Smooth muscle cell (in vitro differentiated cells): ENCODE measurements at regions not wholly inside any gene's neighbourhood (a gene's known extent, or its start where the extent isn't known, plus 50 kb on each side); places are given as distances from the start of the nearest gene placed in this dataset.
"Not testable (repeated sequence)": the region's sequence is repeated elsewhere in the genome, so short reads cannot be mapped to it uniquely, and the experiment has no call there.

Source experiments
- DNase-seq: peaks from one replicate; lab custom pipeline; 2025; ENCODE audit not compliant: unreplicated experiment; lab: John Stamatoyannopoulos, UW
- H2AFZ ChIP-seq: fragments of 200-600 bp; sonication (generic); 2 replicates; pipeline ENCODE4 v1.6.0; 2016; ENCODE audit warnings: antibody characterized with exemption, low read depth, mild to moderate bottlenecking
- H3F3A ChIP-seq: fragments of 200-600 bp; sonication (generic); 2 replicates; pipeline ENCODE4 v1.6.0; 2017; ENCODE audit warnings: antibody characterized with exemption, low read depth
- H3K27ac ChIP-seq: fragments of 200-600 bp; sonication (generic); 2 replicates; pipeline ENCODE4 v1.5.1; 2016; ENCODE audit warnings: low read depth, mild to moderate bottlenecking
- H3K27me3 ChIP-seq: fragments of 200-600 bp; sonication (generic); 2 replicates; pipeline ENCODE4 v1.6.1; 2016; ENCODE audit warnings: low read depth, mild to moderate bottlenecking
- H3K36me3 ChIP-seq: fragments of 200-600 bp; sonication (generic); 2 replicates; pipeline ENCODE4 v1.5.1; 2016; ENCODE audit warnings: low read depth
- H3K4me1 ChIP-seq: fragments of 200-600 bp; sonication (generic); 2 replicates; pipeline ENCODE4 v1.5.1; 2016; ENCODE audit warnings: low read depth
- H3K4me2 ChIP-seq: fragments of 200-600 bp; sonication (generic); 2 replicates; pipeline ENCODE4 v1.6.0; 2016; ENCODE audit warnings: mild to moderate bottlenecking
- H3K4me3 ChIP-seq: fragments of 200-600 bp; sonication (generic); 2 replicates; pipeline ENCODE4 v1.5.1; 2016; ENCODE audit warnings: mild to moderate bottlenecking
- H3K79me2 ChIP-seq: fragments of 200-600 bp; sonication (generic); 2 replicates; pipeline ENCODE4 v1.6.0; 2016; ENCODE audit warnings: low read depth, mild to moderate bottlenecking
- H3K9ac ChIP-seq: fragments of 200-600 bp; sonication (generic); 2 replicates; pipeline ENCODE4 v1.6.0; 2016; ENCODE audit warnings: low read depth
- H3K9me3 ChIP-seq: fragments of 200-600 bp; sonication (generic); replicated peaks from 2 replicates; pipeline ENCODE4 v1.5.1; 2016; ENCODE audit warnings: low read depth
- H4K20me1 ChIP-seq: fragments of 200-600 bp; sonication (generic); 2 replicates; pipeline ENCODE4 v1.6.0; 2016; ENCODE audit warnings: low read depth
- CTCF ChIP-seq: fragments of 200-600 bp; sonication (generic); IDR thresholded peaks from 2 replicates; pipeline ENCODE4 v1.5.1; 2017; ENCODE audit warnings: borderline replicate concordance, mild to moderate bottlenecking, antibody characterized with exemption; ENCODE audit not compliant: insufficient read depth, poor library complexity, severe bottlenecking
- WGBS: methylation state at CpG from one replicate; pipeline ENCODE4 v1.1.7; 2016; ENCODE audit warnings: low lambda C conversion rate; 5-methylcytosine and 5-hydroxymethylcytosine counted together

GRCh38 chr5:161002571-161003074, 150.6 kb upstream of the ATP10B start:
- Histone ChIP-seq H3K9ac (no peak overlapping the region), H2AFZ (no peak overlapping the region), H4K20me1 (no peaks in the 10 kb centered on the region), H3K27ac (no peak overlapping the region), H3K4me1 (no peaks in the 10 kb centered on the region), H3K4me3 (no peak overlapping the region), H3F3A (no peaks in the 10 kb centered on the region), H3K9me3 (no peaks in the 10 kb centered on the region), H3K36me3 (peaks cover 5% of the 10 kb centered on the region), H3K27me3 (no peaks in the 10 kb centered on the region), H3K79me2 (no peaks in the 10 kb centered on the region), H3K4me2 (no peak overlapping the region)
- WGBS = 87% methylated on average over 1 of the region's 1 CpG
- TF ChIP-seq CTCF = no peak
- DNase-seq = no peak

DNA sequence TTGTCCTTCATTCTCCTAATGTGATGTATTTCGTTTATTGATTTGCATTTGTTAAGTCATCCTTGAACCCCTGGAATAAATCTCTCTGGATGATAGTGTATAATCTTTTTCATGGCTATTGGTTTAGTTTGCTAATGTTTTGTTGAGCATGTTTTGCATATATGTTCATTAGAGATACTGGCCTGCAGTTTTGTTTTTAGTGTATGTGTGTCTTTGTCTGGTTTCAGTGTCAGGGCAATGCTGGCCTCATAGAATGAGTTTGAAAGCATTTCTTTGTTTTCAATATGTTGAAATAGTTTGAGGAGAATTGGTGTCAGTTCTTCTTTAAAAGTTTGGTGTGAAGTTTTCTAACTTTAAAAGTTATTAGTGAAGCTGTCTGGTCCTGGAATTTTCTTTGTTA, 149.6 kb upstream of the ATP10B start:
- peaks cover 5% of the 10 kb centered on the region for H3K36me3 ChIP-seq
- no peak overlapping the region for H3K4me3 ChIP-seq
- no peak overlapping the region for H3K27ac ChIP-seq
- no peaks in the 10 kb centered on the region for H3K27me3 ChIP-seq
- no peak overlapping the region for H2AFZ ChIP-seq
- no peak overlapping the region for H3K9ac ChIP-seq
- no peaks in the 10 kb centered on the region for H3K9me3 ChIP-seq
- no peaks in the 10 kb centered on the region for H3K79me2 ChIP-seq
- WGBS = 89% methylated on average over 1 of the region's 1 CpG
- H3K4me1 ChIP-seq = no peaks in the 10 kb centered on the region
- no peak for TF ChIP-seq CTCF
- no peak for DNase-seq
- no peaks in the 10 kb centered on the region for H3F3A ChIP-seq
- no peaks in the 10 kb centered on the region for H4K20me1 ChIP-seq
- H3K4me2 ChIP-seq = no peak overlapping the region

- H3K9ac ChIP-seq, DNase-seq, H3K4me2 ChIP-seq, H3F3A ChIP-seq, H3K4me1 ChIP-seq, H4K20me1 ChIP-seq, H3K27me3 ChIP-seq, H3K79me2 ChIP-seq, H2AFZ ChIP-seq, H3K27ac ChIP-seq, H3K4me3 ChIP-seq, H3K36me3 ChIP-seq, H3K9me3 ChIP-seq: not testable (repeated sequence)
- WGBS = 65% methylated on average over 1 of the region's 1 CpG
Observed at GRCh38 chr5:161001142-161001541, 149.1 kb upstream of the ATP10B start.

DNA sequence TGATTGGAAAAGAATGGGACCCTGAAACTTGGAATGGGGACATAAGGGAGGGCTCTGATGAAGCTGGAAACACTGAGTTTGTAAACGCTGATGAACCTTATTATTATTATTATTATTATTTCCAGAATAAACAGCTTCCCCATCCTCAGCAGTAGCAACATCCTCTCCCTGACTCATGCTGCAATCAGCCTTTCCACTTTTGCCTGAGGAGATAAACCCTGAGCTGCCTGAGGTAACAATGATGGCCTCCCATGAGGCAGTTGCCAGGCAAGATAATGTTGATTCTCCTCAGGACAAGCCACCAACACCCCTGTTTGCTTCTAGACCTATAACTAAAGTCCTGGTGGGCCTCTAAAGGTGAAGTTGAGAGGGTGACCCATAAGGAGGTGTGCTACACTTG, 139.2 kb upstream of the ATP10B start:
- WGBS = 77% methylated on average over 1 of the region's 1 CpG
- Histone ChIP-seq H3K27ac (no peak overlapping the region), H3F3A (no peaks in the 10 kb centered on the region), H2AFZ (no peak overlapping the region), H3K9ac (no peak overlapping the region), H3K79me2 (no peaks in the 10 kb centered on the region), H4K20me1 (no peaks in the 10 kb centered on the region), H3K9me3 (no peaks in the 10 kb centered on the region), H3K4me3 (no peak overlapping the region), H3K36me3 (no peaks in the 10 kb centered on the region), H3K4me2 (no peak overlapping the region), H3K4me1 (no peaks in the 10 kb centered on the region), H3K27me3 (no peaks in the 10 kb centered on the region)
- no peak for TF ChIP-seq CTCF
- DNase-seq = no peak
